HuH-7.5 (cell line): ENCODE measurements at regions not wholly inside any gene's neighbourhood (a gene's known extent, or its start where the extent isn't known, plus 50 kb on each side); places are given as distances from the start of the nearest gene placed in this dataset.

Experiments used
- DNase-seq: peaks from one replicate; pipeline ENCODE4 v3.0.0; 2011; ENCODE audit warnings: low spot score

DNA sequence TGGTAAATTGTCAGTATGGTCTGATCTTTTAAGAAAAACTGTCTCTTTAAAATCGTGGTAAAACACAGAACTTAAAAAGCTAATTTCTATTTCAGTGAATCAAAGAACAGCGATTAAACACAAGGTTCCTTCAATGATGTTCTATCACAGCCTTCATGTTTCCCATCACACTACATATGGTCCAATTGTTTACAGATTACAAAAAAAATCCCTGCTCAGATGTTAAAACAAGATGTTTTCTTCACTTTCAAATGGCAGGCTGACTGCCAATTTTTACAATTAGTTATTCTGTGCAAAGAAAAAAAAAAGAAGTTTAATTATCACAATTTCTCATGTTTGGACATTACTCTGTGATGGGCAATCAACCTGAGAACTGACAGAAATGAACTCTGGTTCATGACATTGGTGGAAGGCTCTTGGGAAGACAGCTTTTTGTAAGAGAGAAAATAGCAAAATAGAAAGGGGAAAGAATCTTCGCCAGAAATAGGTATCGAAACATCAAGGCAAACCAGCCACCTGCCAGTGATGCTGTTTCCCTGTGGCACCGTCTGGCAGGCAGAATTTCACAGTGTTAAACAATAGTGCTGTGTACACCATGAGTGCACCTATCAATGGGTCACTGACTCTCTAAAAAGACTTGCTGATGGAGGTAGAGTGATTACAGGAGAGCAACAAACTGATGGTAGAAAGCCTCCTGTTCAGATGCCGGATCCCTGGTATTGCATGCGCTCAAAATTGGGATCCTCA, 1020.0 kb upstream of the ARRDC3 start:
- DNase-seq, result no peak

DNA sequence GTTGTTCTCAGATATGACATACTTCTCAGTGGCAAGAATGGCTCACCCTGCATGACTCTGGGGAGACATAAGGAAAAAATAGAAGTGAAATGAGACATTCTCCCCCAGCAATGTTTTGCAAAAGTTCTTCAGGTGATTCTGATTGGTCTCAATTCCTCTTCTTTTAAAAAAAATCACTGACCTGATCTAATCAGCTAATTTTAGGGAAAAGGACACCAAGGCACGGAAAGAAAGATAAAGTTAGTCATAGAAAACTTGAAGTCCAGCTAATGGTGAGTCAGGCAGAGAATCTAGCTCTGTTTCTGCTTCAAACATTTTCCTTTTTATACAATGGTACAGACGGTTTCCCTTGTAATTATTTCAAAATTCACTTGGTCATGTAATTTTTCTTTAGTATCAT, 1018.9 kb upstream of the ARRDC3 start:
- no peak for DNase-seq

DNA sequence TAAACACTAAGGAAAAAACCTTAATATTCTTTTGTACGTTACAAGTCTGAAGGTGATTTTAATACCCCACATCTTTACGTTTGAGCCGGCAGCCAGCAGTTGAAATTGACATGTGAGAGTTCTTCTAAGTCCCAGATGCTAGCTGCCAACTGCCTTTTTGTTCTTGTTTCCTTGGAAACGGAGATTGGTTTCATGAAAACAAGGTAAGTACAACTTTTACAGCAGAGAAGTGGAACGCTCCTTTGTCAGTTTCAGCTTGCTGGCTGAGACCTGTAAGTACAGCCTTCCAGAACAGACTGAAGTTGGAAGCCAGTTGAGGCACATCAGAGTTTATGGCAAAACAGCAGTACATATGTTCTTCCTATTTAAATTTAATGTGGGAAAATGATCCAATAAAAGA, 1018.4 kb upstream of the ARRDC3 start:
- DNase-seq, result no peak

DNA sequence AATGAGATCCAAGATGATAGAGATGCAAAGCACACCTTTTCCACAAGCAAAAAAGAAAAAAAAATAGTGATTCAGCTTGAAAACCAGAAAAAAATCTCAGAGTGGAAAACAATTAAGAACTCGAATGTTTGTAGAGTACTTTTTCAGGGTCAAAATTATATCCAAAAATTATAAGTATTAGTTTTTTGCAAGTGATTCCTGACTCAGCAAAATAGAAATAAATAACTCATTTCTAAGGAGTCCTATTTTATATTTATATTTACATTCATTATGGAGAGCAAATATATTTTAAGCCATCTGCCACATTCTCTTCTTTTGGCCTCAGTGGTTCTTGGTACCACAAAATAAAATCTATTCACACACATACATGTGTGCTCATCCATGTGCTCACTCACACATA, 1011.8 kb upstream of the ARRDC3 start:
- no peak for DNase-seq

DNA sequence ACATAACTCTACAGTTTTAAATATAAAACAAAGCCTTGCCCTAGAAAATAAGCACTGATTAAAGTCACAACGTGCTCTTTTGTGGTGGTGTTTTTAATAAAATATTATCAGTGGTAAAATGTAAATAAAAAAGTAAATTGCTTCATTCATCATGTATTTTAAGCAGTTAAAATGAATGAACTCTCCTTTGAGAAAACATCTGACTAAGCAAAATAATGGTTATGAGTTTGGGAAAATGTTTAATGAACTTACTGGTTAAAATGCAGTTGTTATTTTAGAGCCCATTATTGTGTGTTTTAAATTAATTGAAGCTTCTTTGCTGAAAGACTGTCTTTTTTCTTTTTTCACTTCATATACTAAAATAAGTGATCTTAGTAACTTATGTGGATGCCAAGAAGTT, 1007.5 kb upstream of the ARRDC3 start:
- DNase-seq, result no peak

DNA sequence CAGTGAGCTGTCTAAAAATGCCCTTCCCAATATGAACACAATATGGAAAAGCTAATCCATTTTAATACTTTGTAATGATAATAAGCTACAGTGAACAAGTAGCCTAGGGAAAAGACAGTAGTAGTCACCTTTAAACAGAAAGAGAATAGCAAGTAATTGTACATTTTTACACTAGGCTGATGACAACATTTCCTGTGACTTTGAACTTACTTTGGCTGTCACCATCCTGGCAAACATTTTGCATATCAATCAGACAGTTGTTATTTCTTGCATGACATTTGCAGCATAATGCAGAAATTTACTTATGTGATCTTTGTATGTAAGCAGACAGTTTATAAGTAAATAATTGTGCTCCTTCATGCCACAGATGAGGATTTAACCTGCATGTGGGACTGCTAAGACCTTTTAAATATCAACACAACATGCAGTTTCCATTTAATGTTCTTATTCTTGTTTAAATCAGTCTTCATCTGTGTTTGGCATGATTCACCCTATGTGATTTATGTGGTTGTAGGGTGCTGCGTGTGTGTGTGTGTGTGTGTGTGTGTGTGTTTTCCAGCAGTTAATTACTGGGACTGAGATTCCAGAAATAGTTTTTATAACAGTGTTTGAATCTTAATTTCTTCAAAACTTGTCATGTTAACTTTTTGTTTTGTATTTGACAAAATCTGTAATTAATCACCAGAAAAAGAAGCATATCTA, 997.1 kb upstream of the ARRDC3 start:
- DNase-seq, result no peak

DNA sequence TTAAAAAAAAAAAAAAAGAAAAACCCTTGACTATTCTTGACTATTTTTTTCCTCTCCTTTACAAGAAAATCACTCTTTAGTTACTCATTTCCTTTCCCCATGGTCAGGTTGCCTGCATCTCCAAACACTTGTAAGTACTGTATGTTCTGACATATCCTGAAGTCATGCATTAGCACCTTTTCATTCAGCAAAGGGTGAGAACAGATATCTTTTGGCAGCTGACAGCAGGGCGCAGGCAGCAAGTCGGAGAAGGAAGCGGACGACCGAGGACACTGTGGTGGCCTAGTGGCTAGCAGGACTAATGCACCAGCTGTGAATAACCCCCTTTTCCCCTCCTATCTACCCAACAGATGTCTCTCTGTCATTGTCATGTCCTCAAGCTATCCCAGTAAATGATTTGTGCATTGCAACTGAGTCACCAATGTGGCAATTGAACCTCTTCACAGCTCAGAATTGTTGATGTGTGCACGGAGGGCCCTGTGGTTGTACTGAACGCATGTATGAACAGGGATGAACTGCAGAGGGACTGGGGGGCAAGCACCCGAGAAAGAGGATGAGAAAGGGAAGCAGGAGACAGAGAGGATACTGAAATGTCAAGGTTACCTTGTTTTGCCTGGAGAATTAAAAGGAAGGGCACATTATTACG, 996.0 kb upstream of the ARRDC3 start:
- no peak for DNase-seq

DNA sequence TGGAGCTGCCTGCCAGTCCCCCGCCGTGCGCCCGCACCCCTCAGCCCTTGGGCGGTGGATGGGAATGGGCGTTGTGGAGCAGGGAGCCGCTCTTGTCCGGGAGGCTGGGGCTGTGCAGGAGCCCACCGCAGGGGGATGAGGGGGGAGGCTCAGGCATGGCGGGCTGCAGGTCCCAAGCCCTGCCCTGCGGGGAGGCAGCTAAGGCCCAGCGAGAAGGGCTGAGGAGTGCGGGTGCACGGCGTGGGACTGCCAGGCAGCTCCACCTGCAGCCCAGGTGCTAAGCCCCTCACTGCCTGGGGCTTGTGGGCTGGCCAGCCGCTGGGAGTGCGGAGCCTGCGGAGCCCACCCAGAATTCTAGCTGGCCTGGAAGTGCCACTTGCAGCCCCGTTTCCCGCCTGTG, 991.7 kb upstream of the ARRDC3 start:
- no peak for DNase-seq

DNA sequence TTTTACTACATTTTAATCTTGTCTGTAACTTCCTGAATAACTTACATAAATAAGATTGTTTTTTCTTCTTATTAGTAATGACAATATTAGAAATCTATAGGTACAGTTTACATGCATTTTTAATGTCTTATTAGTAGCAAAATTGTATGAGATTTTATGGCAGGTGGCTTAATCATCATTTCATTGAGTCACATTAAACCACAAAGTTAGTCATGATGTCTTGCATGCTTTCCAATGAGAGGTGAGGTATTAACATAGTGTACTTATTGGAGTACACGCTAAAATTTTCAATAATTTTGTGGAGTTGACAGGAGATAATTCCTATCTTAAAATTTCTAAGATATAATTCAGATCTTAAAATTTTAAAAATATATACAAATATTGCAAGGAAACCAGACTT, 989.6 kb upstream of the ARRDC3 start:
- DNase-seq, result no peak

DNA sequence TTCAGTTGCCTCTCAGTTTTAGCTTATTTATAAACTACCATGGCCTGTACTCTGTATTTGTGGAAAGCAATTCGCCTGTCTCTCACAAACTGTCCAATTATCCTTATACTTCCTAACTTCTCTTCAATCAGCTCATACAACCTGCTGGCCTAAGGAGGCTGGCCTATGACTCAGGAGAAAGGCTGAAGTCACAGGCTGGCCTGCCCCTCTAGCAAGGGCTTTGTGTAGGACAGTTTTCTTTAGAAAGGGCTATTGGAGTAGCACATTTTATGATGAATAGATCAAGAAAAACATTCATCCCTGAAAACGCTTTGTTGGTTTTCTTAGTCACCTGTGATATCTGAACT, 988.7 kb upstream of the ARRDC3 start:
- no peak for DNase-seq

DNA sequence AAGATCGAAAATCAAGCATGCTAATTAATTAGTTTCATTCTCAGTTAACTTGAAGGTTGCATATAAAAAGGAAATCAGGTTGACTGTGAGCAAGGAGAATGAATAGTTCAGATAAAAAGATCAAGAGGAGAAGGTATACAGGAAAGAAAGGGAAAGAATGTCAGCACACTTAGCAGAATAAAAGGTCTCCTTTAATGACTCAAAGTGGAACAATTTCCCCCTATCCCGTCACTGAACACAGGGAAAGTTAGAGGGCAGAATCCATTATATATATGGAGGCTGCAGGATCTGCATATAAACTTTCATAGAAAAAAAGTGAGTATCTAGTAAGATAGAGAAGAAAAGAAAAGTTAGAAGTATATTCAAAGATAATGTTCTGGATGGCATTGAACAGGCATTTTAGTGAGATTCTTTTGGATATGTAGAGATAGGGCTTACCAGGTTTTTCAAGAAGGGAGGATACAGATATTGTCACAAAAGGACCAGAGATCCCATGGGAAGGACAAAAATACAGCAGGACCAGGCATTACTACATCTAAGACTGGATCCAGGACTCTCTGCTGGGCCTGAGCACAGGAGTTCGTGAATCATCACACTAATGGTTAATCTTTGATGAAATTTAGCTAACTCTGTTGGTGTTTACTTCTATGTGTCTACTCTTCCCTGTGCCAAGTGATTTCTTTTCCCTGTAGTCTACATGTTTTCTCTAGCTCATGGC, 988.2 kb upstream of the ARRDC3 start:
- no peak for DNase-seq

DNA sequence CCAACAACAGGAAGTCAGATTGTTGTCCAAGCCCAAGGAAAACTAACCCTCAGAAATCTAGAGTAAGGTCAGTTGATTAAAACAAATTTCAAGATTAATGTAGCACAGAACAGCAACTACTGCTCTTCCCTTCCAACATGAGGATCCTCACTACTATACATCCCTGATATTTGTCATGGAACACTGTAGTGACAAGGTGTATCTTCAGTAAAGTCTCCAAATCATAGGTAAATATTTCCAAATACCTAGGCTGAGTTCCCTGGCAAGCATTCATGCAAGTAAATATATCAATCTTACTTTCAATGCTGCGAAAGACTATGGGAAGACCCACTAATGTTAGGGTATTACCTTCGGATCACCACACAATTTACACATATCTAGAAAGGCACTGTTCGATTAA, 986.9 kb upstream of the ARRDC3 start:
- DNase-seq, result no peak

DNA sequence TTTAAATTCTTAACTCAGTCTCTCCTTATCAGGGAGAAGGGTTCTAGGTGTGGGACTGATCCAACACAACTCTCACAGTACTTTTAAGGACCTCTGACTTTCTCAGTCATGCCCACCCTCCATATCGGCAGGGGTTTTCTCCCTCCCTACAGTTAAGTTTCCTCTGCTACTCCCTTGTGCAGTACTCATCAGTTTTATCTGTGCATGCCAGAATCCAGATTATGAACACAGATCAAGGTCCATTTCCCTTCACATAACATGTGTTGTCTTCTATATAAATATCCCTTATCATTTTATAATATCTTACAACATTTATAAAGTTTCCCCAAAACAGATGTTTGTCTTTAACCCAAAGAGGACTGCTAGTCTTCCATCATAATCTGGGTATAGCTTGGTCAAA, 986.5 kb upstream of the ARRDC3 start:
- DNase-seq, result no peak

DNA sequence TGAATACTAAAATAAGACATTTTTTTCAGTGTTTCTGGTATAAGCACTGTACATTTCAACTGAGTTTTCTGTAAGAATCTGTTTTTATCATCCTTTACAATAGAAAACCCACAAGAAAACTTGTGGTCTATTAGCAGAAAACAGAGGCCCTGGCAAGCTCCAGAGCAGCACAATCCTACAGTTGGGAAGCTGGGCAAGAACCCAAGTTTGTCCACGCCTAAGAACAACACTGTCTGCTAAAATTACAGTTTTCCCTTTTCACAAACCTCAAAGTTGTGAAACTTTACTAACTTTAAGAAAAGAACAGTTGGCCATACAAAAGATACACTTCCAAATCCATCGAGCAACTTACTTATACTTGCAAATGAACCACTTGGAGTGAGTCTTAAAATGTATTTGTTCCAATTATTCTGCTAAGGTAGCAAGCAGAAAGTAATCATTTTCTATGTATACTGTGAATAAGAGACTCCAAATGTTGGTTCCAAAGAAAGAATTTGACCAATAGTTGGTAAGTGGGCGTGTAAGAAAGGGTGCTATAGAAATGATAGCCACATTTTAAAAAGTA, 982.0 kb upstream of the ARRDC3 start:
- no peak for DNase-seq

DNA sequence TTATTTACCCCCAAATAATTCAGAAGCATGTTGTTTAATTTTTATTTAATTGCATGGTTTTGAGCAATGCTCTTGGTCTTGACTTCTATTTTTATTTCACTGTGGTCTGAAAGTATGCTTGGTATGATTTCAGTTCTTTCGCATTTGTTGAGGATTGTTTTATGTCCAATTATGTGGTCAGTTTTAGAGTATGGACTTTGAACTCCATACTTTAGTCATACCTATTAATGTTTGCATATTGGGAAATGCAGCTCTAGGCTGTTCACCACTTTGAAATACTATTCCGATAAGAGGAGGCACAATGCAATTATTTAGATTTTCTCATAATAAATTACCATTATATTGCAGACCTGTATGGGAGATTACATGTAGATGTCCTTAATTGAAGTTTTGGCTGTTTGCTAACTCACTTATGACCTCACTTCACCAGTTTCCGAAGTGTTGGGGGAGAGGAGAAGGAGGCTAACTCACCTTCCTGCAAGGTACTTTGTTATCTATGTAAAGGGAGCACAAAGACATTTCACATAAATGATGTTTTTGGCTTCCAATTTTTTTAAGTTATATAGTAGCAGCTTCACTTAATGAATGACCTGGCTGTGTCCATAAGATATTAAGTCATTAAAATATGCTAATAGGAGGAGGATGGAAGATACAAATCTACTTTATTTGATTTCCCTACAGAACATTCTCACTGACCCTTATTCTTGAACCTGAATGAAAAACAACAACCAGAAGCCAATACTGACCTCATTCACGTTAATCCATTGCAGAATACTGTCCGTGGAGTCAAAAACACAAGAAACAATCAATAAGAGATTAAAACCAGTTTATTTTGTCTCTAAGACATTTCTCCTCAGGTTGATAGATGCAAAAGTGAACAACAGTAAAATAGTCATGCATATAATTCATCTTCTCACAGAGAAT, 970.3 kb upstream of the ARRDC3 start:
- no peak for DNase-seq

DNA sequence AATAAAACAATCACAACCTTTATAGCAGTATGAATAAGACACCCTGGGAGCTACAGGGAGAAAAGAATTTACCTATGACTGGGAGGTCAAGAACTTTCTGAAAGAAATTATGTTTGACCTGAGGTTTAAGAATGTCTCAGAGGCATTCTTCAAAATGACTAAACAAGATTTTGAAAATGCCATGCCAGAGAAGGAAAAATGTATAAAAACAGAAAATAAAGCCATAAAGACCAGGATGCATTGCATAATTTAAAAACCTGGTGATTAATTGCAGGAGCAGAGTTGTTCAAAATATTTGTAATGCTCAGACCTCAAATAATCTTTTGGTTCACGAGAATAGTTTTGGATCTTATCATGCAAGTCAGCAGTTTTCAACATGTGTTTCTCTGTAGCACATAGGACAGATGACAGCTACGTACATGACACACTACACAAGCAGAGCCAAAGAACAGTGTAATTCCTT, 954.7 kb upstream of the ARRDC3 start:
- no peak for DNase-seq

DNA sequence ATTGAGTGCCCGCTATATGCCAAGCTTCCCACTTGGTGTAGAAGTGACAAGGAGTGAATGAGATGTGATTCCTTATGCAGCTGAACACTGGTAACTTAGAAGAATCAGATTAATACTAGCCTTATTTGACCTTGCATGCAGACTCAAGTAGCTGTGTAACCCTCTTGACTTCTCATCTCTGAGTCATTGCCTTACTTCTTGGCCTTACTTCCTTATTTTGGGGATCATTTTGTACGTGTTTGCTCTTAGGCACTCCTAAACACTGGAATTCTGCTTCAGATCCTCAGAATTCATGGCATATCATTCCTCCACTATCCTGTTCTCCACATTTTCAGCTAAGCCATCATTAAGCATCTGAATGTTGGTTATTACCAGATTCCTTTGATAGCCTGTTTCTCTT, 948.9 kb upstream of the ARRDC3 start:
- DNase-seq, result no peak

DNA sequence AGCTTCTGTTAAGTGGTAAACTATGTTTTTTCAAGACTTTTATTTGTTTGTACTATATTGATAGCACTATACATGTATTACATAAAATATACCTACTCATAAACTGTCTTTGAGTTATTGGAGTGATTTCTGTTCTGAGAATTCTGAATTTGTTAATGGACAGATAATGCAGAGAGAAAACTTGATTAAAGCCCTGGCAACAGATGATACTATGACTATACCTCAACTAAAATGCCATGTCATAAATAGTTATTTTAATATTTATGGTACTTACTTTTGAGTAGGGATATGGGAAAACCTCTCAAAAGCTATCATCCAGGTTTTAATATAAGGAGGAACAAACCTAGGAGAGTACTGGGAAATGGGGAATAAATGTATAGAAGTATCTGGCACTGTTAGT, 947.2 kb upstream of the ARRDC3 start:
- DNase-seq, result no peak

DNA sequence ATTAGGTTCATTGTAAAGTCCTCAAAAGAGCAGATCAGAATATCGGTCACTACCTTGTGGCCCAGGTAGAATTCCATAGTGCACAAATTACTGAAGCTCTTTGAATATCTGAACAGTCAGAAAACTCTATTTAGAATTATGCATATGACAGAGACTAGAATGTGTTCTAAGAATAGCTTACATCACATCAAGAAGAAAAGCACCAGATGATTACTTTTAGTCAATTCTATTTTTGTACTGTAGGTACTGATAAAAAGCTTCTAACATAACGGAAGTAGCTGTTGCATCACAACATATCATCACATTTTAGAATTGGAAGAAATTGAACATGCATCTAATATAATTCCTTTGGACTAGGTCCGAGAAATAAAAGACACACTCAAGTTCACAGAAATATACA, 946.6 kb upstream of the ARRDC3 start:
- no peak for DNase-seq

DNA sequence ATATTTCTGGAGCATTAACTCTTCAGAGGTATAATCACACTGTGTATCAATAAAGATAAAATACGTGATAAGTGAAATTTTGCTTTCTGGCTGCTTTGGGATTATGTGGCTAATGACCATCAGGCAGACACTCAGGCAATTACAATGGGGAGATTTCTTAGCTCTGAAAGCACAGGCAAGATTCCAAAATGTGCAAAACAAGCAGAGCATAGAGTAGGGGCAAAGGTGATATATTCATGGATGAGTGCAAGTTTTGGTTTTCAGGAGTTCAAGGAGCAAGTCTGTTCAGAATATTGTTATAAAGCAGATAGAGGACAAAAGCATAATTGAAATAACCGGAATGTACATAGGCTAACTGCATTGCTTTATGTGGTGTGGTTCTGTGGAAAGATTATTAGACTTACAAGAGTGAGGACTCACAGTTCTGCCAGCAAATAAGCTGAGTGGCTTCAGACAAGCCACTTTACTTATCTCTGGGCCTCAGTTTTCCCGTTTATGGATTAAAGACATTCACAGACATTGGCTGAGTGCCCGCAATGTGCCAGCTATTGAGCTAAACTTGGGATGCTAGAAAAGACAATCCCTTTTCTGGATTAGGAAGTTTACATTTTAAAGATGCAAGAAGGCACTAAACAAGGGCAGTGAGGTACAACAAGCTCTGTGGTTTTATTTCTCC, 945.6 kb upstream of the ARRDC3 start:
- no peak for DNase-seq

DNA sequence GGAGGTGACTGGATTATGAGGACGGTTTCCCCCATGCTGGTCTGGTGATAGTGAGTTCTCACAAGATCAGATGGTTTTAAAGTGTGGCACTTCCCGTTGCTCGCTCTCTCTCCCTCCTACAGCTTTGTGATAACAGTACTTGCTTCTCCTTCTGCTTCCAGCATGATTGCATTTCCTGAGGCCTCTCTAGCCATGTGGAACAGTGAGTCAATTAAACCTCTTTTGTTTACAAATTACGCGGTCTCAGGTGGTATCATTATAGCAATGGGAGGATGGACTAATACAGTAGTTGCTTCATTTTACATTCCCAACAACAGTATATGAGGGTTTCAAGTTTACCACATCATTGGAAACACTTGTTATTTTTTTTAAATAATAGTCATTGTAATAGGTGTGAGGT, 937.3 kb upstream of the ARRDC3 start:
- DNase-seq, result no peak
